ENCODE measurements at regions not wholly inside any gene's neighbourhood (a gene's known extent, or its start where the extent isn't known, plus 50 kb on each side); places are given as distances from the start of the nearest gene placed in this dataset.

GRCh38 chr18:45284174-45284573 lies 331.1 kb upstream of the SLC14A2 start:
- TF ChIP-seq, protein P1, sequence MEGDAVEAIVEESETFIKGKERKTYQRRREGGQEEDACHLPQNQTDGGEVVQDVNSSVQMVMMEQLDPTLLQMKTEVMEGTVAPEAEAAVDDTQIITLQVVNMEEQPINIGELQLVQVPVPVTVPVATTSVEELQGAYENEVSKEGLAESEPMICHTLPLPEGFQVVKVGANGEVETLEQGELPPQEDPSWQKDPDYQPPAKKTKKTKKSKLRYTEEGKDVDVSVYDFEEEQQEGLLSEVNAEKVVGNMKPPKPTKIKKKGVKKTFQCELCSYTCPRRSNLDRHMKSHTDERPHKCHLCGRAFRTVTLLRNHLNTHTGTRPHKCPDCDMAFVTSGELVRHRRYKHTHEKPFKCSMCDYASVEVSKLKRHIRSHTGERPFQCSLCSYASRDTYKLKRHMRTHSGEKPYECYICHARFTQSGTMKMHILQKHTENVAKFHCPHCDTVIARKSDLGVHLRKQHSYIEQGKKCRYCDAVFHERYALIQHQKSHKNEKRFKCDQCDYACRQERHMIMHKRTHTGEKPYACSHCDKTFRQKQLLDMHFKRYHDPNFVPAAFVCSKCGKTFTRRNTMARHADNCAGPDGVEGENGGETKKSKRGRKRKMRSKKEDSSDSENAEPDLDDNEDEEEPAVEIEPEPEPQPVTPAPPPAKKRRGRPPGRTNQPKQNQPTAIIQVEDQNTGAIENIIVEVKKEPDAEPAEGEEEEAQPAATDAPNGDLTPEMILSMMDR (IDR thresholded peaks at IDR 0.05) = no peak
- TF ChIP-seq POLR2A (IDR thresholded peaks at IDR 0.05) (no peak), POLR2AphosphoS5 (IDR thresholded peaks at IDR 0.05) (no peak)
